ENCODE measurements at regions not wholly inside any gene's neighbourhood (a gene's known extent, or its start where the extent isn't known, plus 50 kb on each side); places are given as distances from the start of the nearest gene placed in this dataset.

DNA sequence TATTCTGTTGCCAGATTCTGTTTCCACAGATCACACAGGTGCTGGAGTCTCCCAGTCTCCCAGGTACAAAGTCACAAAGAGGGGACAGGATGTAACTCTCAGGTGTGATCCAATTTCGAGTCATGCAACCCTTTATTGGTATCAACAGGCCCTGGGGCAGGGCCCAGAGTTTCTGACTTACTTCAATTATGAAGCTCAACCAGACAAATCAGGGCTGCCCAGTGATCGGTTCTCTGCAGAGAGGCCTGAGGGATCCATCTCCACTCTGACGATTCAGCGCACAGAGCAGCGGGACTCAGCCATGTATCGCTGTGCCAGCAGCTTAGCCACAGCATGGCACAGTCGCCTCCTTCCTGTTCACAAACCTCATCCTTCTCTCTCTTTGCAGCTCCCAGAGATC is 237.5 kb upstream of the PRSS1 start:
- H3K4me3 Mint-ChIP-seq: no peak overlapping the region
- ATAC-seq (no peak), DNase-seq (ENCODE audit: low spot score) (no peak)
- Histone ChIP-seq H2AFZ (no peak overlapping the region), H3K27me3 (ENCODE audit: insufficient read depth) (no peaks in the 10 kb centered on the region), H3K4me1 (ENCODE audit: insufficient read depth) (no peaks in the 10 kb centered on the region), H3K36me3 (ENCODE audit: insufficient read depth) (no peaks in the 10 kb centered on the region), H4K20me1 (replicated peaks; ENCODE audit: insufficient read depth) (no peaks in the 10 kb centered on the region), H3K27ac (ENCODE audit: low read depth) (no peak overlapping the region), H3F3A (replicated peaks; ENCODE audit: low read depth) (no peaks in the 10 kb centered on the region), H3K79me2 (replicated peaks; ENCODE audit: insufficient read depth) (no peaks in the 10 kb centered on the region), H3K4me2 (no peak overlapping the region), H3K4me3 (no peak overlapping the region), H3K9me2 (ENCODE audit: insufficient read depth) (no peaks in the 10 kb centered on the region)
- no peak for TF ChIP-seq POLR2AphosphoS5 (IDR thresholded peaks at IDR 0.05; ENCODE audit: low read depth)
- no peak for TF ChIP-seq STAT1 (IDR thresholded peaks at IDR 0.05; ENCODE audit: unreplicated experiment)
- no peak for TF ChIP-seq EZH2 (IDR thresholded peaks at IDR 0.05; ENCODE audit: low read depth, unreplicated experiment)
- no peak for TF ChIP-seq CREB1 (CRISPR knock-in tag; IDR thresholded peaks at IDR 0.05; ENCODE audit: low read depth)
- TF ChIP-seq, protein P1, sequence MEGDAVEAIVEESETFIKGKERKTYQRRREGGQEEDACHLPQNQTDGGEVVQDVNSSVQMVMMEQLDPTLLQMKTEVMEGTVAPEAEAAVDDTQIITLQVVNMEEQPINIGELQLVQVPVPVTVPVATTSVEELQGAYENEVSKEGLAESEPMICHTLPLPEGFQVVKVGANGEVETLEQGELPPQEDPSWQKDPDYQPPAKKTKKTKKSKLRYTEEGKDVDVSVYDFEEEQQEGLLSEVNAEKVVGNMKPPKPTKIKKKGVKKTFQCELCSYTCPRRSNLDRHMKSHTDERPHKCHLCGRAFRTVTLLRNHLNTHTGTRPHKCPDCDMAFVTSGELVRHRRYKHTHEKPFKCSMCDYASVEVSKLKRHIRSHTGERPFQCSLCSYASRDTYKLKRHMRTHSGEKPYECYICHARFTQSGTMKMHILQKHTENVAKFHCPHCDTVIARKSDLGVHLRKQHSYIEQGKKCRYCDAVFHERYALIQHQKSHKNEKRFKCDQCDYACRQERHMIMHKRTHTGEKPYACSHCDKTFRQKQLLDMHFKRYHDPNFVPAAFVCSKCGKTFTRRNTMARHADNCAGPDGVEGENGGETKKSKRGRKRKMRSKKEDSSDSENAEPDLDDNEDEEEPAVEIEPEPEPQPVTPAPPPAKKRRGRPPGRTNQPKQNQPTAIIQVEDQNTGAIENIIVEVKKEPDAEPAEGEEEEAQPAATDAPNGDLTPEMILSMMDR (conservative IDR thresholded peaks at IDR 0.05; ENCODE audit: low read depth in 2 of 2): no peak
- TF ChIP-seq JUNB (IDR thresholded peaks at IDR 0.05; ENCODE audit: unreplicated experiment): no peak
- TF ChIP-seq, protein P2, sequence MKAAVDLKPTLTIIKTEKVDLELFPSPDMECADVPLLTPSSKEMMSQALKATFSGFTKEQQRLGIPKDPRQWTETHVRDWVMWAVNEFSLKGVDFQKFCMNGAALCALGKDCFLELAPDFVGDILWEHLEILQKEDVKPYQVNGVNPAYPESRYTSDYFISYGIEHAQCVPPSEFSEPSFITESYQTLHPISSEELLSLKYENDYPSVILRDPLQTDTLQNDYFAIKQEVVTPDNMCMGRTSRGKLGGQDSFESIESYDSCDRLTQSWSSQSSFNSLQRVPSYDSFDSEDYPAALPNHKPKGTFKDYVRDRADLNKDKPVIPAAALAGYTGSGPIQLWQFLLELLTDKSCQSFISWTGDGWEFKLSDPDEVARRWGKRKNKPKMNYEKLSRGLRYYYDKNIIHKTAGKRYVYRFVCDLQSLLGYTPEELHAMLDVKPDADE (IDR thresholded peaks at IDR 0.05): no peak
- TF ChIP-seq NANOG (IDR thresholded peaks at IDR 0.05; ENCODE audit: borderline replicate concordance): no peak
- no peak for TF ChIP-seq ZNF114 (CRISPR knock-in tag; IDR thresholded peaks at IDR 0.05)
- TF ChIP-seq ZNF331 (CRISPR knock-in tag; IDR thresholded peaks at IDR 0.05; ENCODE audit: low read depth): no peak
- no peak for TF ChIP-seq EZH2phosphoT487 (IDR thresholded peaks at IDR 0.05; ENCODE audit: unreplicated experiment)
- TF ChIP-seq, protein P3, sequence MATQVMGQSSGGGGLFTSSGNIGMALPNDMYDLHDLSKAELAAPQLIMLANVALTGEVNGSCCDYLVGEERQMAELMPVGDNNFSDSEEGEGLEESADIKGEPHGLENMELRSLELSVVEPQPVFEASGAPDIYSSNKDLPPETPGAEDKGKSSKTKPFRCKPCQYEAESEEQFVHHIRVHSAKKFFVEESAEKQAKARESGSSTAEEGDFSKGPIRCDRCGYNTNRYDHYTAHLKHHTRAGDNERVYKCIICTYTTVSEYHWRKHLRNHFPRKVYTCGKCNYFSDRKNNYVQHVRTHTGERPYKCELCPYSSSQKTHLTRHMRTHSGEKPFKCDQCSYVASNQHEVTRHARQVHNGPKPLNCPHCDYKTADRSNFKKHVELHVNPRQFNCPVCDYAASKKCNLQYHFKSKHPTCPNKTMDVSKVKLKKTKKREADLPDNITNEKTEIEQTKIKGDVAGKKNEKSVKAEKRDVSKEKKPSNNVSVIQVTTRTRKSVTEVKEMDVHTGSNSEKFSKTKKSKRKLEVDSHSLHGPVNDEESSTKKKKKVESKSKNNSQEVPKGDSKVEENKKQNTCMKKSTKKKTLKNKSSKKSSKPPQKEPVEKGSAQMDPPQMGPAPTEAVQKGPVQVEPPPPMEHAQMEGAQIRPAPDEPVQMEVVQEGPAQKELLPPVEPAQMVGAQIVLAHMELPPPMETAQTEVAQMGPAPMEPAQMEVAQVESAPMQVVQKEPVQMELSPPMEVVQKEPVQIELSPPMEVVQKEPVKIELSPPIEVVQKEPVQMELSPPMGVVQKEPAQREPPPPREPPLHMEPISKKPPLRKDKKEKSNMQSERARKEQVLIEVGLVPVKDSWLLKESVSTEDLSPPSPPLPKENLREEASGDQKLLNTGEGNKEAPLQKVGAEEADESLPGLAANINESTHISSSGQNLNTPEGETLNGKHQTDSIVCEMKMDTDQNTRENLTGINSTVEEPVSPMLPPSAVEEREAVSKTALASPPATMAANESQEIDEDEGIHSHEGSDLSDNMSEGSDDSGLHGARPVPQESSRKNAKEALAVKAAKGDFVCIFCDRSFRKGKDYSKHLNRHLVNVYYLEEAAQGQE (IDR thresholded peaks at IDR 0.05; ENCODE audit: unreplicated experiment): no peak
- TF ChIP-seq, protein P4, sequence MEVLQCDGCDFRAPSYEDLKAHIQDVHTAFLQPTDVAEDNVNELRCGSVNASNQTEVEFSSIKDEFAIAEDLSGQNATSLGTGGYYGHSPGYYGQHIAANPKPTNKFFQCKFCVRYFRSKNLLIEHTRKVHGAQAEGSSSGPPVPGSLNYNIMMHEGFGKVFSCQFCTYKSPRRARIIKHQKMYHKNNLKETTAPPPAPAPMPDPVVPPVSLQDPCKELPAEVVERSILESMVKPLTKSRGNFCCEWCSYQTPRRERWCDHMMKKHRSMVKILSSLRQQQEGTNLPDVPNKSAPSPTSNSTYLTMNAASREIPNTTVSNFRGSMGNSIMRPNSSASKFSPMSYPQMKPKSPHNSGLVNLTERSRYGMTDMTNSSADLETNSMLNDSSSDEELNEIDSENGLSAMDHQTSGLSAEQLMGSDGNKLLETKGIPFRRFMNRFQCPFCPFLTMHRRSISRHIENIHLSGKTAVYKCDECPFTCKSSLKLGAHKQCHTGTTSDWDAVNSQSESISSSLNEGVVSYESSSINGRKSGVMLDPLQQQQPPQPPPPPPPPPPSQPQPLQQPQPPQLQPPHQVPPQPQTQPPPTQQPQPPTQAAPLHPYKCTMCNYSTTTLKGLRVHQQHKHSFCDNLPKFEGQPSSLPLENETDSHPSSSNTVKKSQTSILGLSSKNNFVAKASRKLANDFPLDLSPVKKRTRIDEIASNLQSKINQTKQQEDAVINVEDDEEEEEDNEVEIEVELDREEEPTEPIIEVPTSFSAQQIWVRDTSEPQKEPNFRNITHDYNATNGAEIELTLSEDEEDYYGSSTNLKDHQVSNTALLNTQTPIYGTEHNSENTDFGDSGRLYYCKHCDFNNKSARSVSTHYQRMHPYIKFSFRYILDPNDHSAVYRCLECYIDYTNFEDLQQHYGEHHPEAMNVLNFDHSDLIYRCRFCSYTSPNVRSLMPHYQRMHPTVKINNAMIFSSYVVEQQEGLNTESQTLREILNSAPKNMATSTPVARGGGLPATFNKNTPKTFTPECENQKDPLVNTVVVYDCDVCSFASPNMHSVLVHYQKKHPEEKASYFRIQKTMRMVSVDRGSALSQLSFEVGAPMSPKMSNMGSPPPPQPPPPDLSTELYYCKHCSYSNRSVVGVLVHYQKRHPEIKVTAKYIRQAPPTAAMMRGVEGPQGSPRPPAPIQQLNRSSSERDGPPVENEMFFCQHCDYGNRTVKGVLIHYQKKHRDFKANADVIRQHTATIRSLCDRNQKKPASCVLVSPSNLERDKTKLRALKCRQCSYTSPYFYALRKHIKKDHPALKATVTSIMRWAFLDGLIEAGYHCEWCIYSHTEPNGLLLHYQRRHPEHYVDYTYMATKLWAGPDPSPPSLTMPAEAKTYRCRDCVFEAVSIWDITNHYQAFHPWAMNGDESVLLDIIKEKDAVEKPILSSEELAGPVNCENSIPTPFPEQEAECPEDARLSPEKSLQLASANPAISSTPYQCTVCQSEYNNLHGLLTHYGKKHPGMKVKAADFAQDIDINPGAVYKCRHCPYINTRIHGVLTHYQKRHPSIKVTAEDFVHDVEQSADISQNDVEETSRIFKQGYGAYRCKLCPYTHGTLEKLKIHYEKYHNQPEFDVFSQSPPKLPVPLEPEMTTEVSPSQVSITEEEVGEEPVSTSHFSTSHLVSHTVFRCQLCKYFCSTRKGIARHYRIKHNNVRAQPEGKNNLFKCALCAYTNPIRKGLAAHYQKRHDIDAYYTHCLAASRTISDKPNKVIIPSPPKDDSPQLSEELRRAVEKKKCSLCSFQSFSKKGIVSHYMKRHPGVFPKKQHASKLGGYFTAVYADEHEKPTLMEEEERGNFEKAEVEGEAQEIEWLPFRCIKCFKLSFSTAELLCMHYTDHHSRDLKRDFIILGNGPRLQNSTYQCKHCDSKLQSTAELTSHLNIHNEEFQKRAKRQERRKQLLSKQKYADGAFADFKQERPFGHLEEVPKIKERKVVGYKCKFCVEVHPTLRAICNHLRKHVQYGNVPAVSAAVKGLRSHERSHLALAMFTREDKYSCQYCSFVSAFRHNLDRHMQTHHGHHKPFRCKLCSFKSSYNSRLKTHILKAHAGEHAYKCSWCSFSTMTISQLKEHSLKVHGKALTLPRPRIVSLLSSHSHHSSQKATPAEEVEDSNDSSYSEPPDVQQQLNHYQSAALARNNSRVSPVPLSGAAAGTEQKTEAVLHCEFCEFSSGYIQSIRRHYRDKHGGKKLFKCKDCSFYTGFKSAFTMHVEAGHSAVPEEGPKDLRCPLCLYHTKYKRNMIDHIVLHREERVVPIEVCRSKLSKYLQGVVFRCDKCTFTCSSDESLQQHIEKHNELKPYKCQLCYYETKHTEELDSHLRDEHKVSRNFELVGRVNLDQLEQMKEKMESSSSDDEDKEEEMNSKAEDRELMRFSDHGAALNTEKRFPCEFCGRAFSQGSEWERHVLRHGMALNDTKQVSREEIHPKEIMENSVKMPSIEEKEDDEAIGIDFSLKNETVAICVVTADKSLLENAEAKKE (CRISPR knock-in tag; IDR thresholded peaks at IDR 0.05): no peak
- peaks cover 3% of the 10 kb centered on the region for H3K27me3 Mint-ChIP-seq (ENCODE audit: insufficient read depth, low read depth, poor library complexity)
- no peaks in the 10 kb centered on the region for H3K9me3 Mint-ChIP-seq
- no peaks in the 10 kb centered on the region for H3K36me3 Mint-ChIP-seq (ENCODE audit: low read depth)
- H3K27ac Mint-ChIP-seq: no peak overlapping the region
- H3K4me1 Mint-ChIP-seq: peaks cover 3% of the 10 kb centered on the region; the same call in 2 of the 3 replicates

Measured in GM23338 (cell line).